Lung (tissue), 11 donors: ENCODE measurements at regions not wholly inside any gene's neighbourhood (a gene's known extent, or its start where the extent isn't known, plus 50 kb on each side); places are given as distances from the start of the nearest gene placed in this dataset.
"Not testable (repeated sequence)": the region's sequence is repeated elsewhere in the genome, so short reads cannot be mapped to it uniquely, and the experiment has no call there.

ENCODE experiments used
- ATAC-seq: fragments of 200-7000 bp; cut with Tn5 transposase; one replicate; pipeline ENCODE4 v1.9.1; 2020; ENCODE audit warnings: moderate number of reproducible peaks; ENCODE audit not compliant: insufficient read depth, low FRiP score
- DNase-seq, 3 donors: peaks; one replicate each; pipeline ENCODE4 v3.0.0-alpha.2; 2013 to 2017
- H3K27ac ChIP-seq, 2 donors: one replicate each; pipeline ENCODE4 v1.5.1; 2013; ENCODE audit warnings: mild to moderate bottlenecking in 2 of 2, moderate library complexity in 2 of 2, control low read depth in 1 of 2, inconsistent platforms in 1 of 2, low read depth in 1 of 2, low read length in 1 of 2
- H3K27me3 ChIP-seq, 3 donors: one replicate each; pipeline ENCODE4 v1.5.1; 2013; ENCODE audit warnings: low read length in 2 of 3; ENCODE audit not compliant: control insufficient read depth in 3 of 3, insufficient read depth in 3 of 3
- H3K36me3 ChIP-seq, 4 donors: one replicate each; pipeline ENCODE4 v1.5.1; 2013; ENCODE audit warnings: low read length in 4 of 4, mild to moderate bottlenecking in 1 of 4, moderate library complexity in 1 of 4; ENCODE audit not compliant: control insufficient read depth in 4 of 4, insufficient read depth in 4 of 4
- H3K4me1 ChIP-seq, 5 donors: one replicate each; pipeline ENCODE4 v1.5.1; 2013; ENCODE audit warnings: low read length in 5 of 5, mild to moderate bottlenecking in 2 of 5, moderate library complexity in 1 of 5; ENCODE audit not compliant: control insufficient read depth in 5 of 5, insufficient read depth in 5 of 5
- H3K4me3 ChIP-seq: one replicate; pipeline ENCODE4 v1.5.1; 2013; ENCODE audit warnings: mild to moderate bottlenecking, control low read depth, moderate library complexity
- H3K9ac ChIP-seq, 2 donors: one replicate each; pipeline ENCODE4 v1.5.1; 2013; ENCODE audit warnings: low read length in 2 of 2, control low read depth in 1 of 2; ENCODE audit not compliant: insufficient read depth in 1 of 2
- H3K9me3 ChIP-seq, 4 donors: one replicate each; pipeline ENCODE4 v1.5.1; 2013; ENCODE audit warnings: low read length in 3 of 4, mild to moderate bottlenecking in 1 of 4, moderate library complexity in 1 of 4; ENCODE audit not compliant: control insufficient read depth in 4 of 4, insufficient read depth in 3 of 4
- CTCF ChIP-seq: IDR thresholded peaks from 2 replicates; pipeline ENCODE4 v1.5.1; 2012; ENCODE audit warnings: mild to moderate bottlenecking; ENCODE audit errors: control extremely low read depth, extremely low read depth
- WGBS, 2 donors: extraction: QIAGEN DNeasy Blood & Tissue Kit; methylation state at CpG; one replicate each; pipeline ENCODE4 v1.1.7; 2013; 5-methylcytosine and 5-hydroxymethylcytosine counted together
- donor health status: control.
- donor health status: control.
- donor health status: Bipolar disorder and iron deficiency.
- donor health status: healthy.
- donor health status: DM: yes; HTN: yes; CAD: no.

- ATAC-seq, H3K9ac ChIP-seq, H3K4me3 ChIP-seq, H3K9me3 ChIP-seq, DNase-seq, H3K36me3 ChIP-seq, H3K27ac ChIP-seq, H3K27me3 ChIP-seq, H3K4me1 ChIP-seq: not testable (repeated sequence)
- 82 to 92% methylated on average over 31 to 36 of the region's 39 CpGs for WGBS, 2 donors
These were observed 153.9 kb upstream of the OR4C13 start for GRCh38 chr11:49798206-49798837.

GRCh38 chr11:49817705-49818430 lies 134.3 kb upstream of the OR4C13 start:
- H3K4me3 ChIP-seq, H3K36me3 ChIP-seq, H3K9ac ChIP-seq, H3K27ac ChIP-seq, DNase-seq, ATAC-seq, H3K4me1 ChIP-seq, H3K9me3 ChIP-seq, H3K27me3 ChIP-seq: not testable (repeated sequence)
- 92 to 93% methylated on average over 40 to 42 of the region's 43 CpGs for WGBS, 2 donors

GRCh38 chr11:49823188-49823587 lies 129.0 kb upstream of the OR4C13 start:
- not testable (repeated sequence) for H3K4me1 ChIP-seq, H3K9ac ChIP-seq, H3K4me3 ChIP-seq, H3K36me3 ChIP-seq, ATAC-seq, DNase-seq, H3K27ac ChIP-seq, H3K27me3 ChIP-seq, H3K9me3 ChIP-seq
- 74 to 82% methylated on average over 6 of the region's 6 CpGs for WGBS, 2 donors

GRCh38 chr11:49850541-49850940 lies 101.7 kb upstream of the OR4C13 start:
- WGBS, 2 donors, result 94 to 95% methylated on average over 22 to 29 of the region's 29 CpGs
- ATAC-seq, DNase-seq: not testable (repeated sequence)

GRCh38 chr11:49851511-49851910 lies 100.7 kb upstream of the OR4C13 start:
- no peak for TF ChIP-seq CTCF
- WGBS, 2 donors, result 71 to 73% methylated on average over 31 of the region's 31 CpGs
- no peak overlapping the region for H3K9ac ChIP-seq
- H3K4me1 ChIP-seq, result no peaks in the 10 kb centered on the region
- no peak overlapping the region for H3K27ac ChIP-seq
- ATAC-seq (no peak), DNase-seq (no peak)
- no peaks in the 10 kb centered on the region for H3K27me3 ChIP-seq
- no peaks in the 10 kb centered on the region for H3K36me3 ChIP-seq
- H3K9me3 ChIP-seq, result peaks cover 0 to 17% (median 1%) of the 10 kb centered on the region in 4 donors
- H3K4me3 ChIP-seq, result no peak overlapping the region

More at GRCh38 chr11:49850541-49850940, 101.7 kb upstream of the OR4C13 start:
- H3K9me3 ChIP-seq, result peaks cover 0 to 17% (median 1%) of the 10 kb centered on the region in 4 donors
- not testable (repeated sequence) for H3K4me1 ChIP-seq, H3K4me3 ChIP-seq, H3K27me3 ChIP-seq, H3K27ac ChIP-seq, H3K36me3 ChIP-seq, H3K9ac ChIP-seq
